ENCODE measurements at regions not wholly inside any gene's neighbourhood (a gene's known extent, or its start where the extent isn't known, plus 50 kb on each side); places are given as distances from the start of the nearest gene placed in this dataset.

GRCh38 chr11:91129596-91129995, 906.7 kb upstream of the CHORDC1 start:
- no peaks in the 10 kb centered on the region for H3K27me3 ChIP-seq (ENCODE audit: insufficient read depth, poor library complexity, severe bottlenecking)
- no peak overlapping the region for H3K27ac ChIP-seq (replicated peaks)
- no peak overlapping the region for H3K4me3 ChIP-seq (replicated peaks; ENCODE audit: insufficient read depth, low read length)
- no peak for TF ChIP-seq REST (IDR thresholded peaks at IDR 0.05; ENCODE audit: insufficient replicate concordance, low read depth)
- TF ChIP-seq, protein P1, sequence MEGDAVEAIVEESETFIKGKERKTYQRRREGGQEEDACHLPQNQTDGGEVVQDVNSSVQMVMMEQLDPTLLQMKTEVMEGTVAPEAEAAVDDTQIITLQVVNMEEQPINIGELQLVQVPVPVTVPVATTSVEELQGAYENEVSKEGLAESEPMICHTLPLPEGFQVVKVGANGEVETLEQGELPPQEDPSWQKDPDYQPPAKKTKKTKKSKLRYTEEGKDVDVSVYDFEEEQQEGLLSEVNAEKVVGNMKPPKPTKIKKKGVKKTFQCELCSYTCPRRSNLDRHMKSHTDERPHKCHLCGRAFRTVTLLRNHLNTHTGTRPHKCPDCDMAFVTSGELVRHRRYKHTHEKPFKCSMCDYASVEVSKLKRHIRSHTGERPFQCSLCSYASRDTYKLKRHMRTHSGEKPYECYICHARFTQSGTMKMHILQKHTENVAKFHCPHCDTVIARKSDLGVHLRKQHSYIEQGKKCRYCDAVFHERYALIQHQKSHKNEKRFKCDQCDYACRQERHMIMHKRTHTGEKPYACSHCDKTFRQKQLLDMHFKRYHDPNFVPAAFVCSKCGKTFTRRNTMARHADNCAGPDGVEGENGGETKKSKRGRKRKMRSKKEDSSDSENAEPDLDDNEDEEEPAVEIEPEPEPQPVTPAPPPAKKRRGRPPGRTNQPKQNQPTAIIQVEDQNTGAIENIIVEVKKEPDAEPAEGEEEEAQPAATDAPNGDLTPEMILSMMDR (IDR thresholded peaks at IDR 0.05; ENCODE audit: insufficient read depth, low read length), result no peak
- TF ChIP-seq SPI1 (IDR thresholded peaks at IDR 0.05; ENCODE audit: borderline replicate concordance, low read depth), result no peak
- no peak for TF ChIP-seq POLR2AphosphoS5 (IDR thresholded peaks at IDR 0.05; ENCODE audit: low read depth)
- no peak for TF ChIP-seq GABPA (IDR thresholded peaks at IDR 0.05; ENCODE audit: low read depth)
- DNase-seq (ENCODE audit: low read depth in 1 of 2, low spot score in 1 of 2), result no peak

DNA sequence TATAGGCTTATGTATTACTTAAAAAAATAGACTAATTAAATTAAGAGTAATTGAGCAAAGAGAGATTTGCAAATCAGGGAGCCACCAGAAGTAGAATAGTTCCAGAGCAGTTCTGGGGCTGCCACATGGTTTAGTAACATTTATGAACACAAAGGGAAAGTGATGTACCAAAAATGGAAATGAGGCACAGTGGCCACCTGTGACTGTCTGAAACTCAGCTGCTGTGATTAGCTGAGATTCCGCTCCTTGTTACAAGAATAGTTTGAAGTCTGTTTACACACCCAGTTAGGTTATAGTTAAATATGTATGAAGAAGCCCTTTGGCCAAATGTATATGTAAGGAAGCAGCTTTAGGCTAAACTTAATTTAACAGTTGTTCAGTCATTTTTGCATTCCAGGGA, 901.5 kb upstream of the CHORDC1 start:
- H3K27me3 ChIP-seq (ENCODE audit: insufficient read depth, poor library complexity, severe bottlenecking), result no peaks in the 10 kb centered on the region
- no peak for DNase-seq (ENCODE audit: low read depth in 1 of 2, low spot score in 1 of 2)

DNA sequence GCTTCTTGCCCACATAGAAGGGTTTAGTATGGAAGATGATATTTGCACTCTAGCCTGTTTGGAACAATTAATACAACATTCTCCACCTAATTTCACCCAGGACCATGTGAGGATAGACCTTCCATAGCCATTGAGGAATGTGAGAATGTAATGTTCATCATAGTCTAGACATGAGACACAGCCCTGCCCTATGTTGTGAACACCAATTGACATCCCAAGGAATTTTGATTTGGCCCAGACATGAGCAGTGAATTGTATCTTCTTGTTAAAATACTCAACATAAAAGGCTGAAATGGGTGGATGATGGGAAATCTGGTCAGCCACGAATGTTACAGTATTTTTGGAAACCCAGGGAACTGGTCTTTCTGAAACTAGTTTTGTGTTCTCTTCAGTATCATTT, 892.3 kb upstream of the CHORDC1 start:
- no peak overlapping the region for H3K27ac ChIP-seq (replicated peaks)
- TF ChIP-seq SPI1 (IDR thresholded peaks at IDR 0.05; ENCODE audit: borderline replicate concordance, low read depth), result no peak
- TF ChIP-seq, protein P1 (IDR thresholded peaks at IDR 0.05; ENCODE audit: insufficient read depth, low read length), result no peak
- no peak for TF ChIP-seq REST (IDR thresholded peaks at IDR 0.05; ENCODE audit: insufficient replicate concordance, low read depth)
- TF ChIP-seq POLR2AphosphoS5 (IDR thresholded peaks at IDR 0.05; ENCODE audit: low read depth), result no peak
- no peak for TF ChIP-seq GABPA (IDR thresholded peaks at IDR 0.05; ENCODE audit: low read depth)
- no peak for DNase-seq (ENCODE audit: low read depth in 1 of 2, low spot score in 1 of 2)
- H3K4me3 ChIP-seq (replicated peaks; ENCODE audit: insufficient read depth, low read length), result no peak overlapping the region
- H3K27me3 ChIP-seq (ENCODE audit: insufficient read depth, poor library complexity, severe bottlenecking), result no peaks in the 10 kb centered on the region

More for the DNA sequence above, 901.5 kb upstream of the CHORDC1 start:
- Histone ChIP-seq H3K4me3 (replicated peaks; ENCODE audit: insufficient read depth, low read length) (no peak overlapping the region), H3K27ac (replicated peaks) (no peak overlapping the region)
- TF ChIP-seq POLR2AphosphoS5 (IDR thresholded peaks at IDR 0.05; ENCODE audit: low read depth) (no peak), REST (IDR thresholded peaks at IDR 0.05; ENCODE audit: insufficient replicate concordance, low read depth) (no peak), GABPA (IDR thresholded peaks at IDR 0.05; ENCODE audit: low read depth) (no peak), SPI1 (IDR thresholded peaks at IDR 0.05; ENCODE audit: borderline replicate concordance, low read depth) (no peak)
- TF ChIP-seq, protein P1 (IDR thresholded peaks at IDR 0.05; ENCODE audit: insufficient read depth, low read length), result no peak
